ENCODE measurements at regions not wholly inside any gene's neighbourhood (a gene's known extent, or its start where the extent isn't known, plus 50 kb on each side); places are given as distances from the start of the nearest gene placed in this dataset.

DNA sequence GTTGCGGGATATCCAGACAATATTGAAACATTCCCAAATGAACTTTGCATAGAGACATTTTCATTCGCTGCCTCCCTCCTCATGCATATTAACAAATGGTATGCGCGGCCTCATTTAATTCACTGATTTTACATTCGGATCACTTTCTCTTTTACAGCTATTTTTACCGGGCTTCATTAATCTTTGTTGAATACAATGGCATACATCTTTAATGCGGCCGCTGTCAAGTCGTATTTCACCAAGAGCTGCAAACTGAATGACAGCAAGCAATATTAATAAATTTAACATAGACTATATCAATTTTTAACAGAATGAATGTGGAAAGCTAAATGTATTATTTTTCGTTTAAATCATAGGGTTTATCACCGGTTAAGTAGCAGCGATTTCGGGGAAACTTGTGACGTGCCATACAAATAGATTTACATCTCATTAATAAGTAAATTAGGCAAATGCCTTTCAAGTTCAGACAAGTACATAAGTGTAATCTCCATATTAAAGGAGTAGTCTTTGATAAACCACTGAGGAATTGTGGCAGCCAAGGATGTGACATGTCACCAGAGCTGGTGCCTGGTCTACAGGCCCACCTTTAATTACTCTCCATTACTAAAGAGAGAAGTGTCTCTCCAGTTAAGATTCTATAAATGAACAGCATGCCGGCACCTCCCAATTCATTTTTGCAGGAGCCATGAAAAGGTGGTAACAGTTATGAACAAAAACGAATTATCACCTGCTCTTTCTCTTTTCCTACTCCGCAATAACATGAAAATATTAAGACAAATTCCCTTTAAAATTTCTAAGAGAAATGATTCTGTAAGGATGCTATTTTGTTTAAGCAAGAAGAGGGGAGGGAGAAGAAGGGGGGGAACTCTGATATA is 568.9 kb upstream of the MKI67 start:
- H3K4me3 ChIP-seq (ENCODE audit: low read length in 2 of 2) = no peak overlapping the region
- WGBS = 96% methylated on average over 17 of the region's 17 CpGs
- DNase-seq (ENCODE audit: low read depth in 6 of 9, low spot score in 9 of 9) = no peak
- no peak overlapping the region for H3K27ac ChIP-seq (ENCODE audit: low read depth in 1 of 2, low read length in 1 of 2)
- H3K27me3 ChIP-seq (ENCODE audit: control insufficient read depth in 2 of 2, insufficient read depth in 1 of 2, low read length in 1 of 2) = peaks cover 0 to 7% of the 10 kb centered on the region in 2 donors
- H3K9me3 ChIP-seq (ENCODE audit: control insufficient read depth in 2 of 2, insufficient read depth in 1 of 2, low read length in 1 of 2) = no peaks in the 10 kb centered on the region
- no peaks in the 10 kb centered on the region for H3K4me1 ChIP-seq (ENCODE audit: control insufficient read depth in 2 of 2, insufficient read depth in 2 of 2, low read length in 2 of 2)
- no peaks in the 10 kb centered on the region for H3K36me3 ChIP-seq (ENCODE audit: control insufficient read depth in 2 of 2, insufficient read depth in 2 of 2, low read length in 1 of 2)

DNA sequence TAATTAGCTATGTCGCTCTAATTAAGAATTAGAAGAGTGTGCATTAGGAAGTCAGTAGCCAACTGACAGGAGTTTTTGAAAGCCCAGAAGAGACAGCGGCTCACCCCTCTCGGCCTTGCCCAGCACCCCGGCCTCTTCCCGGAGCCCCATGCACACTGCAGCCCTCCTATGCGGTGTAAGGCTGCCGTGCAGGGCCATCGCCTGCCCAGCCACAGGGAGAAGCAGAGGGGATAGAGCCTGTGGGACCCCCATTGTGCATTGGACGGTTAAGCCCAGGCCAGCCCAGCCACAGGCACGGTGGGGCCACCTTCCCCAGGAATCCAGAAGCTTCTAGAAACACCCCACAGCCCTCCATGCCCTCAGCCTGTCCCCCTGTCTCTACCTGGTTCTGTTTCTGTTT is 569.7 kb upstream of the MKI67 start:
- DNase-seq (ENCODE audit: low read depth in 6 of 9, low spot score in 9 of 9) = no peak
- peaks cover 0 to 4% of the 10 kb centered on the region in 2 donors for H3K27me3 ChIP-seq (ENCODE audit: control insufficient read depth in 2 of 2, insufficient read depth in 1 of 2, low read length in 1 of 2)
- H3K4me3 ChIP-seq (ENCODE audit: low read length in 2 of 2) = no peak overlapping the region
- H3K36me3 ChIP-seq (ENCODE audit: control insufficient read depth in 2 of 2, insufficient read depth in 2 of 2, low read length in 1 of 2) = no peaks in the 10 kb centered on the region
- H3K9me3 ChIP-seq (ENCODE audit: control insufficient read depth in 2 of 2, insufficient read depth in 1 of 2, low read length in 1 of 2) = no peaks in the 10 kb centered on the region
- H3K4me1 ChIP-seq (ENCODE audit: control insufficient read depth in 2 of 2, insufficient read depth in 2 of 2, low read length in 2 of 2) = no peaks in the 10 kb centered on the region
- H3K27ac ChIP-seq (ENCODE audit: low read depth in 1 of 2, low read length in 1 of 2) = no peak overlapping the region
- 86% methylated on average over 10 of the region's 10 CpGs for WGBS

- Histone ChIP-seq H3K4me3 (ENCODE audit: low read length in 2 of 2) (no peak overlapping the region), H3K27me3 (ENCODE audit: control insufficient read depth in 2 of 2, insufficient read depth in 1 of 2, low read length in 1 of 2) (peaks cover 0 to 2% of the 10 kb centered on the region in 2 donors), H3K9me3 (ENCODE audit: control insufficient read depth in 2 of 2, insufficient read depth in 1 of 2, low read length in 1 of 2) (no peaks in the 10 kb centered on the region), H3K27ac (ENCODE audit: low read depth in 1 of 2, low read length in 1 of 2) (no peak overlapping the region), H3K4me1 (ENCODE audit: control insufficient read depth in 2 of 2, insufficient read depth in 2 of 2, low read length in 2 of 2) (no peaks in the 10 kb centered on the region), H3K36me3 (ENCODE audit: control insufficient read depth in 2 of 2, insufficient read depth in 2 of 2, low read length in 1 of 2) (no peaks in the 10 kb centered on the region)
- WGBS = 76% methylated on average over 8 of the region's 8 CpGs
- no peak for DNase-seq (ENCODE audit: low read depth in 6 of 9, low spot score in 9 of 9)
Measured at GRCh38 chr10:128697437-128697836, 571.2 kb upstream of the MKI67 start.

DNA sequence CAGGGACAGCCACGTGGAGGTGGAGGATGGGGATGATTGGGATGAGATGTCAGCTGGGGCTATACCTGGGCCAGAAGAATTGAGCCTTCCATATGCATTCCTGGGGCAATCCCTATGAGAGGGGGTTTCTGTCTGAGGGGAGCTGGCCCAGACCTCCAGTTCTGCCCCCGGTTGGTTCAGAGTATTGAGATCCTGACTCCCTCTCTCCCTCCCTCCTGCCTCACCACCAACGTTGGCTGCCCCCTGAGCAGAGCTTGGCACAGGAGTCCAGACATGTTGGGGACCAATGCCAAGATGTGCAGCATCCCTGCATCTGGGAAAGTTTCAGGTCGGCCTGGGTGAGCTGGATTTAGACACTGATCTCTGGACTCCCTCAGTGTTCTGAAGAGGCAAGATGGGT is 575.2 kb upstream of the MKI67 start:
- no peak overlapping the region for H3K4me3 ChIP-seq (ENCODE audit: low read length in 2 of 2)

DNA sequence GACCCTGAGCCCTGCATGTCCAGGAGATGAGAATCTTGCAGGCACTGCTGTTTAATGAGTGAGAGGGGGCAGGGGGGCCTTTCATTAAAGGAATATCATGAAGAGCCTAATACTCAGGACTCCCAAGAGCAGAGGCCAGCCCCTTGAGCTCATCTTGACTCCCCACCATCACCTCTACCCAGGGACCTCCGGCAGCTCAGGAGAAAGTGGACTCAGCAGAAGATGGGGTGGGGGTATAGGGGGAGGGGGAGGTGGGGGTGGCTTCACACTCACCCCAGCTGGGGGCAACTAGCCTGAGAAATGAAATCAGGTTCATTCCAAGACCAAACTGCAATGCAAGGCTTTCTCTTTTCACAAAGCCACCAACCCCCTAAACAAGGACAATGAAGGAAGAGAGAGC is 575.6 kb upstream of the MKI67 start:
- Histone ChIP-seq H3K9me3 (ENCODE audit: control insufficient read depth in 2 of 2, insufficient read depth in 1 of 2, low read length in 1 of 2) (no peaks in the 10 kb centered on the region), H3K27me3 (ENCODE audit: control insufficient read depth in 2 of 2, insufficient read depth in 1 of 2, low read length in 1 of 2) (no peaks in the 10 kb centered on the region), H3K4me1 (ENCODE audit: control insufficient read depth in 2 of 2, insufficient read depth in 2 of 2, low read length in 2 of 2) (no peaks in the 10 kb centered on the region), H3K4me3 (ENCODE audit: low read length in 2 of 2) (no peak overlapping the region), H3K36me3 (ENCODE audit: control insufficient read depth in 2 of 2, insufficient read depth in 2 of 2, low read length in 1 of 2) (no peaks in the 10 kb centered on the region), H3K27ac (ENCODE audit: low read depth in 1 of 2, low read length in 1 of 2) (no peak overlapping the region)
- 90% methylated on average over 1 of the region's 1 CpG for whole genome bisulfite sequencing
- no peak for DNase-seq (ENCODE audit: low read depth in 6 of 9, low spot score in 9 of 9)

More for the DNA sequence above, 575.2 kb upstream of the MKI67 start:
- Histone ChIP-seq H3K36me3 (ENCODE audit: control insufficient read depth in 2 of 2, insufficient read depth in 2 of 2, low read length in 1 of 2) (no peaks in the 10 kb centered on the region), H3K27ac (ENCODE audit: low read depth in 1 of 2, low read length in 1 of 2) (no peak overlapping the region), H3K27me3 (ENCODE audit: control insufficient read depth in 2 of 2, insufficient read depth in 1 of 2, low read length in 1 of 2) (no peaks in the 10 kb centered on the region), H3K9me3 (ENCODE audit: control insufficient read depth in 2 of 2, insufficient read depth in 1 of 2, low read length in 1 of 2) (no peaks in the 10 kb centered on the region), H3K4me1 (ENCODE audit: control insufficient read depth in 2 of 2, insufficient read depth in 2 of 2, low read length in 2 of 2) (no peaks in the 10 kb centered on the region)
- 58% methylated on average over 4 of the region's 4 CpGs for WGBS
- no peak for DNase-seq (ENCODE audit: low read depth in 6 of 9, low spot score in 9 of 9)

GRCh38 chr10:128704716-128705115 is 578.5 kb upstream of the MKI67 start:
- Histone ChIP-seq H3K36me3 (ENCODE audit: control insufficient read depth in 2 of 2, insufficient read depth in 2 of 2, low read length in 1 of 2) (no peaks in the 10 kb centered on the region), H3K9me3 (ENCODE audit: control insufficient read depth in 2 of 2, insufficient read depth in 1 of 2, low read length in 1 of 2) (no peaks in the 10 kb centered on the region), H3K4me3 (ENCODE audit: low read length in 2 of 2) (no peak overlapping the region), H3K4me1 (ENCODE audit: control insufficient read depth in 2 of 2, insufficient read depth in 2 of 2, low read length in 2 of 2) (no peaks in the 10 kb centered on the region), H3K27ac (ENCODE audit: low read depth in 1 of 2, low read length in 1 of 2) (no peak overlapping the region), H3K27me3 (ENCODE audit: control insufficient read depth in 2 of 2, insufficient read depth in 1 of 2, low read length in 1 of 2) (peaks cover 4 to 7% of the 10 kb centered on the region in 2 donors)
- DNase-seq (ENCODE audit: low read depth in 6 of 9, low spot score in 9 of 9) = no peak
- WGBS = 77% methylated on average over 1 of the region's 1 CpG

DNA sequence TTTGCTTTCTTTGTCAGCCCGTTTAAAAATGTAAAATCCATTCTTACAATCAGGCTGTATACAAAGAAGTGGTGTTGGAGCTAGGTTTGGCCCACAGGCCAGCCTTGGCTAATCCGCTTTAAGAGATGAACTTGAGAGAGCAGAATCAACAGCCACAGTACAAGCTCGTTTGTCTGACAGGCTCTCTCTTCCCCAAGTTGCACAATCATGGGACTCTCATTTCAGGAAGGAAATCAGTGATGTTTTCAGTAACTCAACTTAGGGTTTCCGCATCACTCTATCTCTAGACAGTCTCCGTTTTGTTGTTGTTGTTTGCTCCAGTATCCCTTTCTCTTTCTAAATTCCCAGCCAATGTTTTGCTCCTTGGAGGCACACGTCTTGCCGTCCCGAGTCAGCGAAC is 582.0 kb upstream of the MKI67 start:
- WGBS = 72% methylated on average over 9 of the region's 9 CpGs
- DNase-seq (ENCODE audit: low read depth in 6 of 9, low spot score in 9 of 9) = no peak
- no peaks in the 10 kb centered on the region for H3K9me3 ChIP-seq (ENCODE audit: control insufficient read depth in 2 of 2, insufficient read depth in 1 of 2, low read length in 1 of 2)
- H3K4me3 ChIP-seq (ENCODE audit: low read length in 2 of 2) = no peak overlapping the region
- H3K4me1 ChIP-seq (ENCODE audit: control insufficient read depth in 2 of 2, insufficient read depth in 2 of 2, low read length in 2 of 2) = no peaks in the 10 kb centered on the region
- H3K27me3 ChIP-seq (ENCODE audit: control insufficient read depth in 2 of 2, insufficient read depth in 1 of 2, low read length in 1 of 2) = peaks cover 14 to 24% of the 10 kb centered on the region in 2 donors
- H3K27ac ChIP-seq (ENCODE audit: low read depth in 1 of 2, low read length in 1 of 2) = no peak overlapping the region
- H3K36me3 ChIP-seq (ENCODE audit: control insufficient read depth in 2 of 2, insufficient read depth in 2 of 2, low read length in 1 of 2) = no peaks in the 10 kb centered on the region

DNA sequence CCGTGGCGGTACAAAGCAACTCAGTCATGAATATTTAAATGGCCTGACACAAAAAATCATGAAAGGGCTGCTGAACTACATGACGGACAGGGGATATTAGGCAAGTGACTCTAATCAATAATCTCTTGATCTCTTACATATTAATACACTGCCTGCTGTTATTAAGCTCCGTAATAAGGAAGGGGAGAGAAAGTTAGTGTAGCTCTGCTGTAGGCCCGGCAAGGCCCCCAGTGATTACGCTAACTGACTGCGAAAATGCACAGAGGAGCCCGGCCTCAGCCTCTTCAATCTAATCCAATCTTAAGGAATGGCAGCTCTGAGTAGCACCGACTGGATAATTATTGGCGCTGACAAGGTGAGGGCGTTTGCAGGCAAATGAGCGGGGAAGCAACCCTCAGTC is 583.5 kb upstream of the MKI67 start:
- peaks cover 14 to 24% of the 10 kb centered on the region in 2 donors for H3K27me3 ChIP-seq (ENCODE audit: control insufficient read depth in 2 of 2, insufficient read depth in 1 of 2, low read length in 1 of 2)
- no peak overlapping the region for H3K27ac ChIP-seq (ENCODE audit: low read depth in 1 of 2, low read length in 1 of 2)
- H3K4me1 ChIP-seq (ENCODE audit: control insufficient read depth in 2 of 2, insufficient read depth in 2 of 2, low read length in 2 of 2) = no peaks in the 10 kb centered on the region
- no peak for DNase-seq (ENCODE audit: low read depth in 6 of 9, low spot score in 9 of 9)
- H3K4me3 ChIP-seq (ENCODE audit: low read length in 2 of 2) = no peak overlapping the region
- H3K36me3 ChIP-seq (ENCODE audit: control insufficient read depth in 2 of 2, insufficient read depth in 2 of 2, low read length in 1 of 2) = no peaks in the 10 kb centered on the region
- 81% methylated on average over 12 of the region's 12 CpGs for WGBS
- H3K9me3 ChIP-seq (ENCODE audit: control insufficient read depth in 2 of 2, insufficient read depth in 1 of 2, low read length in 1 of 2) = no peaks in the 10 kb centered on the region

- 30% methylated on average over 49 of the region's 49 CpGs for WGBS
- Histone ChIP-seq H3K4me3 (ENCODE audit: low read length in 2 of 2) (no peak overlapping the region), H3K9me3 (ENCODE audit: control insufficient read depth in 2 of 2, insufficient read depth in 1 of 2, low read length in 1 of 2) (no peaks in the 10 kb centered on the region), H3K4me1 (ENCODE audit: control insufficient read depth in 2 of 2, insufficient read depth in 2 of 2, low read length in 2 of 2) (no peaks in the 10 kb centered on the region), H3K36me3 (ENCODE audit: control insufficient read depth in 2 of 2, insufficient read depth in 2 of 2, low read length in 1 of 2) (no peaks in the 10 kb centered on the region), H3K27me3 (ENCODE audit: control insufficient read depth in 2 of 2, insufficient read depth in 1 of 2, low read length in 1 of 2) (peaks cover 14 to 24% of the 10 kb centered on the region in 2 donors), H3K27ac (ENCODE audit: low read depth in 1 of 2, low read length in 1 of 2) (no peak overlapping the region)
- DNase-seq (ENCODE audit: low read depth in 6 of 9, low spot score in 9 of 9) = no peak
Measured at GRCh38 chr10:128710098-128710797, 584.0 kb upstream of the MKI67 start.

Data from thymus (tissue), 11 donors.